Astrocyte of the spinal cord (primary cell): ENCODE measurements at regions not wholly inside any gene's neighbourhood (a gene's known extent, or its start where the extent isn't known, plus 50 kb on each side); places are given as distances from the start of the nearest gene placed in this dataset.

ENCODE experiments used
- DNase-seq: peaks from one replicate; pipeline ENCODE4 v3.0.0; 2011; ENCODE audit warnings: low read depth, low spot score
- H3K4me3 ChIP-seq: 2 replicates; pipeline ENCODE4 v1.5.1; 2011; ENCODE audit warnings: low read depth, mild to moderate bottlenecking, low read length, moderate library complexity
- in situ Hi-C: cut with HindIII; loops from 2 replicates; pipeline ENCODE4 v1.10.0; 2017; ENCODE audit warnings: low sequenced_read_pairs
- TF ChIP-seq, protein P1 (sequence below): IDR thresholded peaks from 2 replicates; pipeline ENCODE4 v1.5.1; 2012; ENCODE audit warnings: low read depth, mild to moderate bottlenecking, low read length, inconsistent platforms

- in situ Hi-C loops: no loop called here
- TF ChIP-seq, protein P1, sequence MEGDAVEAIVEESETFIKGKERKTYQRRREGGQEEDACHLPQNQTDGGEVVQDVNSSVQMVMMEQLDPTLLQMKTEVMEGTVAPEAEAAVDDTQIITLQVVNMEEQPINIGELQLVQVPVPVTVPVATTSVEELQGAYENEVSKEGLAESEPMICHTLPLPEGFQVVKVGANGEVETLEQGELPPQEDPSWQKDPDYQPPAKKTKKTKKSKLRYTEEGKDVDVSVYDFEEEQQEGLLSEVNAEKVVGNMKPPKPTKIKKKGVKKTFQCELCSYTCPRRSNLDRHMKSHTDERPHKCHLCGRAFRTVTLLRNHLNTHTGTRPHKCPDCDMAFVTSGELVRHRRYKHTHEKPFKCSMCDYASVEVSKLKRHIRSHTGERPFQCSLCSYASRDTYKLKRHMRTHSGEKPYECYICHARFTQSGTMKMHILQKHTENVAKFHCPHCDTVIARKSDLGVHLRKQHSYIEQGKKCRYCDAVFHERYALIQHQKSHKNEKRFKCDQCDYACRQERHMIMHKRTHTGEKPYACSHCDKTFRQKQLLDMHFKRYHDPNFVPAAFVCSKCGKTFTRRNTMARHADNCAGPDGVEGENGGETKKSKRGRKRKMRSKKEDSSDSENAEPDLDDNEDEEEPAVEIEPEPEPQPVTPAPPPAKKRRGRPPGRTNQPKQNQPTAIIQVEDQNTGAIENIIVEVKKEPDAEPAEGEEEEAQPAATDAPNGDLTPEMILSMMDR: no peak
These were observed 307.7 kb upstream of the KIRREL3 start for GRCh38 chr11:127308291-127308690.

GRCh38 chr11:127307700-127308099 lies 307.1 kb upstream of the KIRREL3 start:
- in situ Hi-C loops: no loop called here
- TF ChIP-seq, protein P1: no peak
- no peak overlapping the region for H3K4me3 ChIP-seq
- DNase-seq: no peak

More at GRCh38 chr11:127308291-127308690, 307.7 kb upstream of the KIRREL3 start:
- no peak overlapping the region for H3K4me3 ChIP-seq
- no peak for DNase-seq

DNA sequence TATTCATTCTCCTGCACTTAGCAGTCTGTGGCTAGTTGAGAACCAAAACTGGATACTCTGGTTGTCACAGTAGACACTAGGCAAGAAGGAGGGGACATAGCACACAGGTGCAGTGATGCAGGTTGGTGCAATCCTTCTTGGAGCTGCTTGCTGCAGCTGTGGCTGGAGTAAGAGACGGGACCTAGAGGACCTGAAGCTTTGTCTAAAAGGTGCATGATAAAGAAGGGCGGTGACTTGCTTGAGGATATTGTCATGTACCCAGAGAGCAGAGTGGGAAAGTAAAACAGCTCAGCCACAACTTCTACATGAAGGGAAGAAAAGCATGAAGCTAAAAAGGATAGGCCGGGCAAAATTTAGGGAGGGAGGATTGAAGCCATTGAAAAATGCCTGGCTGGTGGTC lies 304.1 kb upstream of the KIRREL3 start:
- in situ Hi-C loops: no loop called here
- TF ChIP-seq, protein P1: no peak
- no peak overlapping the region for H3K4me3 ChIP-seq
- DNase-seq: no peak

GRCh38 chr11:127288926-127289325 lies 288.4 kb upstream of the KIRREL3 start:
- no peak overlapping the region for H3K4me3 ChIP-seq
- in situ Hi-C loops: no loop called here
- TF ChIP-seq, protein P1: no peak
- no peak for DNase-seq

DNA sequence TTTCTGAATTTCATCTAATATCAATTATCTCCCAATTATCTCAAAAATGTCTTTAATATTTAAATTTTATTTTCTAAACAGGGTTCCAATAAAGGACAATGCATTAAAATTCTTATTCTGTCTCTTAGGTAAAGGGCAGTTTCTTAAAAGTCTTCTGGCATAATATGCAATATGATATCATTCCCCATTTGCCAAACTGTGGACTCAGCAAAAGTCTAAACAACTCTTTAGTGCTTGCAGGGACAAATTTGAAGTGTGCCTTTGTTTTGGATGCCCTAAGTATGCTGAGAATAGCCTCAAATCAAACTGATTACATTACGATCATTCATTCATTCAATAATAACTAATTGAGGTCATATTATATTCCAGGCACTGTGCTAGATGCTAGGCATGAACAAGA lies 281.0 kb upstream of the KIRREL3 start:
- DNase-seq: no peak
- no peak overlapping the region for H3K4me3 ChIP-seq
- TF ChIP-seq, protein P1: no peak
- in situ Hi-C loops: no loop called here

DNA sequence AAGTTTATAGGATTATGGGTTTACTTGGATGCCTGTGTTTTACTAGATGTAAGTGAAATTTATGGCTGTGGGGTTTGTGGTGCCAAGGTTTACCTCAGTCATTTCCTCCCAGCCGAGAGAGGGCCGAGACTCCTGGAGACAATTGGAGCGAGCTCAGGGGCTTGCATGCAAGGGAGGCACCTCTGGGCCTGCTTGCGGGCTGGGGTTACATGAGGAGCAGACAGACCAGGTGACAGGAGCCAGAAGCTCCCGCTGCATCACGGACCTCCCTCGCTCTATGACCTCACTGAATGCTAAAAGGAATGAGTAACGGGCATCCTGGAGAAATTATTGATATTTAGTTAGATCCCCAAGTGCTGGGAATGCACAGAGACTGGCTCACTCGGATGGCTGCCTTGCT lies 275.2 kb upstream of the KIRREL3 start:
- no peak for DNase-seq
- in situ Hi-C loops: no loop called here
- no peak overlapping the region for H3K4me3 ChIP-seq
- TF ChIP-seq, protein P1: no peak

- TF ChIP-seq, protein P1: no peak
- no peak overlapping the region for H3K4me3 ChIP-seq
- in situ Hi-C loops: no loop called here
- DNase-seq: no peak
These were observed 273.7 kb upstream of the KIRREL3 start for GRCh38 chr11:127274328-127274676.
